B cell (primary cell): ENCODE measurements at regions not wholly inside any gene's neighbourhood (a gene's known extent, or its start where the extent isn't known, plus 50 kb on each side); places are given as distances from the start of the nearest gene placed in this dataset.
"Not testable (repeated sequence)": the region's sequence is repeated elsewhere in the genome, so short reads cannot be mapped to it uniquely, and the experiment has no call there.

Experiments
- ATAC-seq: fragments of 200-7000 bp; cut with Tn5 transposase; one replicate; pipeline ENCODE4 v1.10.0; 2021; ENCODE audit warnings: low read depth, mild to moderate bottlenecking, moderate number of reproducible peaks, moderate library complexity
- CTCF ChIA-PET: fragments of 350-600 bp; sonication (Branson Sonifier 250); formaldehyde crosslinking; loops from one replicate; lab custom pipeline; 2021; ENCODE audit warnings: antibody characterized with exemption, inconsistent platforms; lab: Charles Lee
- POLR2A ChIA-PET: fragments of 350-600 bp; sonication (Branson Sonifier 250); formaldehyde crosslinking; loops from one replicate; lab custom pipeline; 2021; ENCODE audit warnings: antibody characterized with exemption; lab: Charles Lee
- DNase-seq: peaks from one replicate; pipeline ENCODE4 v3.0.0; 2013
- H2AFZ ChIP-seq: 2 replicates; pipeline ENCODE4 v1.6.1; 2012; ENCODE audit warnings: mild to moderate bottlenecking, low read depth, low read length; ENCODE audit not compliant: insufficient read depth, poor library complexity, severe bottlenecking
- H3K27ac ChIP-seq, 2 donors: 1 replicate in 1 of 2; 2 replicates in 1 of 2; pipeline ENCODE4 v1.5.1; 2012 to 2013; ENCODE audit warnings: low read length in 2 of 2, mild to moderate bottlenecking in 2 of 2, moderate library complexity in 1 of 2
- H3K27me3 ChIP-seq, 4 experiments: fragments of 200-600 bp in 1 of 4; sonication (generic) in 1 of 4; replicated peaks in 1 of 4; 1 replicate in 2 of 4; 2 replicates in 2 of 4; pipeline versions ENCODE4 v1.6.1 to v1.7.0; 2013 to 2016; ENCODE audit warnings: low read length in 3 of 4, mild to moderate bottlenecking in 2 of 4, mixed read lengths in 1 of 4, moderate library complexity in 1 of 4; ENCODE audit not compliant: insufficient read depth in 4 of 4, control insufficient read depth in 3 of 4; ENCODE audit errors: control extremely low read depth in 1 of 4
- H3K36me3 ChIP-seq, 2 experiments: replicated peaks in 1 of 2; 1 replicate in 1 of 2; 2 replicates in 1 of 2; pipeline versions ENCODE4 v1.6.1 to v1.7.1; 2013; ENCODE audit warnings: low read length in 1 of 2; ENCODE audit not compliant: insufficient read depth in 2 of 2, control insufficient read depth in 1 of 2; ENCODE audit errors: control extremely low read depth in 1 of 2, extremely low read depth in 1 of 2
- H3K4me1 ChIP-seq, 2 donors: fragments of 200-600 bp in 1 of 2; sonication (generic) in 1 of 2; 1 replicate in 1 of 2; 2 replicates in 1 of 2; pipeline versions ENCODE4 v1.5.1 to v1.6.1; 2013 to 2017; ENCODE audit warnings: low read length in 2 of 2; ENCODE audit not compliant: control insufficient read depth in 2 of 2, insufficient read depth in 2 of 2
- H3K4me2 ChIP-seq: replicated peaks from 2 replicates; pipeline ENCODE3; 2012; ENCODE audit warnings: mild to moderate bottlenecking, low read depth, low read length; ENCODE audit not compliant: poor library complexity, severe bottlenecking
- H3K4me3 ChIP-seq, 5 experiments: fragments of 200-600 bp in 1 of 5; sonication (generic) in 1 of 5; 1 replicate in 3 of 5; 2 replicates in 2 of 5; pipeline versions ENCODE4 v1.5.1 to v1.7.0; 2011 to 2016; ENCODE audit warnings: low read length in 4 of 5, mild to moderate bottlenecking in 4 of 5, low read depth in 2 of 5, control low read depth in 1 of 5, moderate library complexity in 1 of 5; ENCODE audit not compliant: insufficient read depth in 1 of 5; ENCODE audit errors: control extremely low read depth in 1 of 5, extremely low read depth in 1 of 5
- H3K79me2 ChIP-seq: fragments of 200-600 bp; sonication (generic); one replicate; pipeline ENCODE4 v1.6.0; 2016; ENCODE audit warnings: low read length; ENCODE audit not compliant: control insufficient read depth, insufficient read depth
- H3K9ac ChIP-seq: fragments of 200-600 bp; sonication (generic); 2 replicates; pipeline ENCODE4 v1.6.1; 2017; ENCODE audit warnings: mild to moderate bottlenecking, low read length, moderate library complexity
- H3K9me3 ChIP-seq, 3 donors: one replicate each; pipeline versions ENCODE4 v1.6.1 to v1.7.1; 2013; ENCODE audit warnings: low read length in 2 of 3; ENCODE audit not compliant: control insufficient read depth in 2 of 3, insufficient read depth in 1 of 3; ENCODE audit errors: control extremely low read depth in 1 of 3
- H4K20me1 ChIP-seq: 2 replicates; pipeline ENCODE4 v1.6.0; 2012; ENCODE audit warnings: mild to moderate bottlenecking, low read length; ENCODE audit not compliant: insufficient read depth, control insufficient read depth, poor library complexity, severe bottlenecking
- H3K27ac Mint-ChIP-seq: one replicate; pipeline ENCODE4 v1.8.0; 2021; ENCODE audit warnings: mixed read lengths
- H3K27me3 Mint-ChIP-seq: one replicate; pipeline ENCODE4 v1.8.0; 2021; ENCODE audit warnings: mixed read lengths
- H3K4me1 Mint-ChIP-seq: one replicate; pipeline ENCODE4 v1.8.0; 2021; ENCODE audit warnings: mixed read lengths
- H3K4me3 Mint-ChIP-seq: one replicate; pipeline ENCODE4 v1.8.0; 2021; ENCODE audit warnings: mixed read lengths
- H3K9me3 Mint-ChIP-seq: one replicate; pipeline ENCODE4 v1.8.0; 2022; ENCODE audit warnings: mixed read lengths; ENCODE audit not compliant: insufficient read depth
- EZH2 ChIP-seq: IDR thresholded peaks from 2 replicates; pipeline ENCODE4 v1.6.1; 2012; ENCODE audit warnings: borderline replicate concordance, low read depth, mild to moderate bottlenecking, moderate library complexity, low read length; ENCODE audit not compliant: insufficient read depth, poor library complexity, severe bottlenecking
- WGBS: methylation state at CpG from one replicate; pipeline ENCODE4 v1.1.5; 2013; ENCODE audit warnings: missing lambda C conversion rate; ENCODE audit not compliant: insufficient coverage; 5-methylcytosine and 5-hydroxymethylcytosine counted together
- intact Hi-C: fragments of 100-400 bp; cut with micrococcal nuclease; formaldehyde crosslinking; loops from one replicate; pipeline ENCODE4 v1.10.0; 2022
- TF ChIP-seq, protein P1 (sequence below): fragments of 200-600 bp; IDR thresholded peaks from one replicate; pipeline ENCODE4 v1.8.0; 2022; ENCODE audit warnings: antibody characterized with exemption, mild to moderate bottlenecking

DNA sequence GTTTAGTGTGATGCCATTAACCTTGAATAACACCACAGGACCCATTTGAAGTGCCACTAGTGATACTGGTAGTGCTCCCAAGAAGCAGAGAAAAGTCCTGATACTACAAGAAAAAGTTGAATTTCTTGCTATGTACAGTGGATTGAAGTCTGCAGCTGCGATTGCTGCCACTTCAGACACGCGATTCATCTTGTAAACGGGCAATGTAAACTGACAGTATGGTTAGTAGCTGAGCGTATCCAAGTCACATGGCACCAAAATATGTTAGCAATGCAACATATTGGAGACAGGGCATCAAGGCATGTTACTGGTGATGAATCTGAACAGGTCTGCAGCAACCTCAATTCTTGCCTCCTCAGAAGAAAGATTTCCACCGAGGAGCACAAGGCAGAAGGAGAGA is 238.9 kb downstream of the HS3ST3B1 start:
- H2AFZ ChIP-seq: no peak overlapping the region
- no peak for ATAC-seq
- H3K9ac ChIP-seq: no peak overlapping the region
- Mint-ChIP-seq H3K4me3 (no peak overlapping the region), H3K4me1 (no peaks in the 10 kb centered on the region), H3K9me3 (peaks cover 2% of the 10 kb centered on the region), H3K27me3 (peaks cover 16% of the 10 kb centered on the region), H3K27ac (no peak overlapping the region)
- 100% methylated on average over 6 of the region's 6 CpGs for WGBS
- no peaks in the 10 kb centered on the region for H4K20me1 ChIP-seq
- POLR2A ChIA-PET: interaction anchor here (0.8 kb wide), 1 partner anchor 1750 kb away, joined by 4 read pairs; no protein-coding TSS in a partner anchor
- H3K9me3 ChIP-seq: peaks cover 0 to 1% (median 0%) of the 10 kb centered on the region in 3 donors
- no peak overlapping the region for H3K27ac ChIP-seq
- no peak overlapping the region for H3K4me3 ChIP-seq
- CTCF ChIA-PET: interaction anchor here (0.7 kb wide), 1 partner anchor 213 kb away, joined by 3 read pairs; no protein-coding TSS in a partner anchor
- H3K36me3 ChIP-seq: no peaks in the 10 kb centered on the region
- intact Hi-C loops: no loop called here
- H3K4me2 ChIP-seq: no peak overlapping the region
- no peaks in the 10 kb centered on the region for H3K4me1 ChIP-seq
- H3K79me2 ChIP-seq: no peaks in the 10 kb centered on the region
- TF ChIP-seq EZH2: no peak
- TF ChIP-seq, protein P1, sequence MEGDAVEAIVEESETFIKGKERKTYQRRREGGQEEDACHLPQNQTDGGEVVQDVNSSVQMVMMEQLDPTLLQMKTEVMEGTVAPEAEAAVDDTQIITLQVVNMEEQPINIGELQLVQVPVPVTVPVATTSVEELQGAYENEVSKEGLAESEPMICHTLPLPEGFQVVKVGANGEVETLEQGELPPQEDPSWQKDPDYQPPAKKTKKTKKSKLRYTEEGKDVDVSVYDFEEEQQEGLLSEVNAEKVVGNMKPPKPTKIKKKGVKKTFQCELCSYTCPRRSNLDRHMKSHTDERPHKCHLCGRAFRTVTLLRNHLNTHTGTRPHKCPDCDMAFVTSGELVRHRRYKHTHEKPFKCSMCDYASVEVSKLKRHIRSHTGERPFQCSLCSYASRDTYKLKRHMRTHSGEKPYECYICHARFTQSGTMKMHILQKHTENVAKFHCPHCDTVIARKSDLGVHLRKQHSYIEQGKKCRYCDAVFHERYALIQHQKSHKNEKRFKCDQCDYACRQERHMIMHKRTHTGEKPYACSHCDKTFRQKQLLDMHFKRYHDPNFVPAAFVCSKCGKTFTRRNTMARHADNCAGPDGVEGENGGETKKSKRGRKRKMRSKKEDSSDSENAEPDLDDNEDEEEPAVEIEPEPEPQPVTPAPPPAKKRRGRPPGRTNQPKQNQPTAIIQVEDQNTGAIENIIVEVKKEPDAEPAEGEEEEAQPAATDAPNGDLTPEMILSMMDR: no peak
- no peaks in the 10 kb centered on the region for H3K27me3 ChIP-seq
- DNase-seq: no peak

GRCh38 chr17:14532242-14532641 is 231.4 kb downstream of the HS3ST3B1 start:
- H3K9ac ChIP-seq, H3K27me3 ChIP-seq, H3K9me3 ChIP-seq, DNase-seq, H3K79me2 ChIP-seq, H2AFZ ChIP-seq, H3K9me3 Mint-ChIP-seq, CTCF ChIA-PET, H3K36me3 ChIP-seq, H3K27me3 Mint-ChIP-seq, H3K4me3 ChIP-seq, H3K27ac Mint-ChIP-seq, ATAC-seq, H3K4me1 ChIP-seq, H3K4me1 Mint-ChIP-seq, intact Hi-C loops, H3K4me3 Mint-ChIP-seq, H4K20me1 ChIP-seq, H3K27ac ChIP-seq, POLR2A ChIA-PET, H3K4me2 ChIP-seq: not testable (repeated sequence)
- WGBS: 87% methylated on average over 3 of the region's 3 CpGs
